HCEC 1CT (cell line): ENCODE measurements at regions not wholly inside any gene's neighbourhood (a gene's known extent, or its start where the extent isn't known, plus 50 kb on each side); places are given as distances from the start of the nearest gene placed in this dataset.

Experiments used
- DNase-seq: peaks from one replicate; pipeline ENCODE4 v3.0.0-alpha.2; 2017

DNA sequence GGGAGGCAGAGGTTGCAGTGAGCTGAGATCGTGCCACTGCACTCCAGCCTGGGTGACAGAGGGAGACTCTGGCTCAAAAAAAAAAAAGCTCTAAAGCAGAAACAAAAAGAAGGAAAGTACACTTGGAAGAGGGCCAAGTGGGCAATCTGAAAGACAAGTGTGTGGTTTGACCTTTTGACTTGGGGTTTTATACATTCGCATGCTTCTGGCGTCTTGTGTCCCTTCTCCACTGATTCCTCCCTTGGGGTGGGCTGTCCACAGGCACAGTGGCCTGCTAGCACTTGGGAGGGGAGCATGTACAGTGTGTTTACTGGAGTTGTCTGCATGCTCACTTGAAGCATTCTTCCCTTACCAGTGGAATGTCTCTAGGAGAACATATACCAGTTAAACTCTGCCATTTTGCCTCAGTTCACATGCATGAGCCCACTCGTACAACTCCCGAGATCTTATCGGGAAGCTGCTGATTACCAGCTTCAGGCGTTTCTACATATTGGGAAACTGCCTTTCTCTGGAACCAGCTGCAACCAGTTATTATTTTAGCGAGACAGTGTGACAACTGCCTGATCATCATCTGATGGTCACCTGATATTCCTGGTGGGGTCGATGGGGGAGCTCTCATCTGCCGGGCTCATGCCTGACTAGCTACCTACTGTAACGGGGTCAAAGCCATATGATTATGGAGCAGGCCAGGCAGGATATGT, 113.5 kb upstream of the ZNF678 start:
- DNase-seq = no peak

DNA sequence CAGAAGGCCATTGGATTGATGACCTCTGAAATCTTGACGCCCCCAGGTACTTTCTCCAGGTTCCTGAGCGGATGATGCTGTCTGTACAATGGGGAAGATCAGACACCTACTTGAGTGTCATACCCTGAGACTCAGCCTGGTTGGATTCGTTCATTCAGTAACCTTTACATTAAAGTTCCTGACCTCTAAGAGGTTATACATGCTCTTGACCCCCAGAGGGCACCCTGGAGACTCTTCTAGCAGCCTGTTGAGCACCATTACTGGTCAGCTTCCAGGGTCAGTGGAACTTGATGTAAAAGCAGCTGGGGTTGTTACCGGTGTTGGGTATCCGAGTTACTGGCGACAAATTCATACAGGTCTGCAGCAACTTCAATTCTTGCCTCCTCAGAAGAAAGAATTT, 114.3 kb upstream of the ZNF678 start:
- peak; percentile 40 for DNase-seq

DNA sequence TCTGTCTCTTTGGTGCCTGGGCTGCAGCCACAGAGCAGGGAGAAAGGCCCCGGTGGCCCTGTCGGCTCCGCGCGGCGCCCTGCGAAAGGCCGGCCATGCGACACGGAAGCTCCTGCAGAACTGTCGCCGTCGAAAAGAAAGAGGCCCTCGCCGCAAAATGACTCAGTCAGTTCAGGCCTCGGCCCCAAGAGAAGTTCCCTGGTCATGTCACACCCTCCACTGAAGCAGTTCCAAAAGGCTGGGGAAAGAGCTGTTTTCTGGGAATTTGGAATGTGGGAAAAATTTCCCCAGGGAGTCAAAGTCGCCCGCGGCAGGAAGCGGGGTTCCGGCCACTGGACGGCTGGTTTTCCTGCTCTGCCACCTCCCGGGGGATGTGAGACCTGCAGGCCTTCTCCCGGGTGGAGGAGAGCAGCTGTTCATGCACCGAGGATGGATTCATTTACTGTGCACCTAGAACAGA, 115.8 kb upstream of the ZNF678 start:
- peak; percentile 55 for DNase-seq

DNA sequence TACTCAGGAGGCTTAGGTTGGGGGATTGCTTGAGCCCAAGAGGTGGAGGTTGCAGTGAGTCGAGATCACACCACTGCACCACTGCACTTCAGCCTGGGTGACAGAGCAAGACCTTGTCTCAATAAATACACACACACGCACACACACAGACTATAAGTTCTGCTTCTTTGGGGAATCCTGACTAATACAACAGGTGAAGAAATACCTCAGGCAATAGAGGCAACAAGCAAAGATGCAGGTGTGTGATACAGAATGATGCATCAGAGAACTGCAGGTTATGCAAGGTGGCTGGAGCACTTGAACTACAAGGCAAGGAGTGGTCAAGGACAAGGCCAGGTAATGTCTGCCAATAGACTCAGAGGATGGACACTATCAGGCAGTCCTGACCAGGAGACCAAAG, 117.6 kb upstream of the ZNF678 start:
- no peak for DNase-seq

DNA sequence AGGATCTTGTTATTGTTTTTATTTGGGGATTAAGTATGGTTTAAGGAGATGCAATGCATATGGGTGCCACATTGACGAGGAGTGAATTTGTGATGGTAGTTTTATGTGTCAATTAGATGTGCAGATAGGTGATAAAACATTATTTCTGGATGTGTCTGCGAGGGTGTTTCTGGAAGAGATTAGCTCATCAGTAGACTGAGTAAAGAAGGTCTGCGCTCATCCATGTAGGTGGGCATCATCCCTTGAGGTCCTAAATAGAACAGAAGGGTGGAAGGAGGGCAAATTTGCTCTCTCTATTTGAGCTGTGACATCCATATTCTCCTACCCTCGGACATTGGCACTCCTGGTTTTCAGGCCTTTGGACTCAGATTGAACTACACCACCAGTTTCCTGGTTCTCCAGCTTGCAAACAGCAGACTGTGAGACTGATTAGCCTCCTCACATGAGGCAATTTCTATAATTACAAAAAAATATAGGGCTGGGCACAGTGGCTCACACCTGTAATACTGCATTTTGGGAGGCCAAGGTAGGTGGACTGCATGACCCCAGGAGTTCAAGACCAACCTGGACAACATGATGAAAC, 118.2 kb upstream of the ZNF678 start:
- DNase-seq = no peak

DNA sequence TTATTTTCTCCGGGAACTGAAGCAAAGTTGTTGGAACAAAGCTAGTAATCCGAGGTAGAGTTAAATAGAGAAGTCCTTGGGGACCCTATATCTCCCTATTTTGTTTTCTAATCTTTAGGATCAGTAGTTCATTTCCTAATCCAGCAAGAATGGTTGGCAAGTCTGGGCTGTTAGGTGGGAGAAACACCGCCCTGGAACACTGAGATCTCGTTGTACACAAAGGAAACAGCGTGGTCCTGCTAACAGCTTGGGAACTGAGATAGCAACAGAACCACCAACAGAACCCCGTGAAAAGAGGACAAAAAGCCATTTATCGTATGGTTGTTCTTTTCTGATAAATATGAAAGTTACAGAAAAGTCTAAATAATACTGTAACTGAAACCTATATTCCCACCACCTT, 121.9 kb upstream of the CDC42BPA start:
- DNase-seq = no peak

DNA sequence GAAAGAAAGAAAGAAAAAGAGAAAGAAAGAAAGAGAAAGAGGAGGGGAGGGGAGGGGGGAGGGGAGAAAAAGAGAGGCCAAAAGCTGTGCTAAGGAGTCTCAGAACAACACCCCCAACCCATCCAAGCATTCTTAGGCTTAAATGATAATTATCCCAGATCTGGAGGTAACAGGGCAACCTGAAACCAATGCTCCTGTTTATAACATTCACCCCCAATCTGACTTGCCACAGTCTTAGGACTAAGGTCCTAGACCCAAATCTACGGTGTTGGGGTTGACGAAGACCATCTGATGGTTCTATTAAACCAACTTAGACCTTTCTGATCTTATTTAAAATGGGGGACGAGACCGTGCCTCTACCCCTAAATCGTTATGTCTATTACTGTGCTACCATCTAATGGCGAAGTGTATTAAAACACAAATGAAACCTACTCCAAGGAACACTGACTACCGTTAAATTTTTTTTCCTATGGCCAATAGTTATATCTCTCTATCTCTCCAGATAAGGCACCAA, 119.3 kb upstream of the CDC42BPA start:
- peak; percentile 77 for DNase-seq

DNA sequence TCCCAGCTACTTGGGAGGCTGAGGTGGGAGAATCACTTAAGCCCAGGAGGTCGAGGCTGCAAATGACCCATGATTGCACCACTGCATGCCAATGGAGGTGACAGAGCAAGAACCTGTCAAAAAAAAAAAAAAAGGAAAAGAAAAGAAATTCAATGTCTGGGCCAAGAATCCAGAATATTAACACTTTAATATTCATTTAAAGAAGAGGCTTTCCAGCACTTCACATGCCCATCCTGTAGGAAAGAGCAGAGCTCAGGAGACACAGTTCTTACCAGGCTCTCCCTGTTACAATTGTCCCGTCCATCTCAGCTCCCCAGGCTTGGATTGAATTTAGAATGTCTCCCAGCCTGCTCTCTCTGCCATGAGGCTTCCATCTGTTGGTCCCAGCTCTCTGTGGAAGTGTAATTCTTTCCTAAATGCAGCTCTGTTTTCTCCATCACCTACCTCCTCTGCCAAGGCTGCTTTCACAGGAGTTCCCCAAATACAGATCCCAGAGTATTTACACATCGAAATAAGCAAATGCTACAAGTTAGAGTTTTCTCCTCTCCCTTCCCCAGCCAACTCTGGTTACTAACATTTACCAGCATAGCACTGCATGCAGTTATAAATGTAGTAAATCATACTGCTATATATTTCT, 116.6 kb upstream of the CDC42BPA start:
- DNase-seq = no peak

DNA sequence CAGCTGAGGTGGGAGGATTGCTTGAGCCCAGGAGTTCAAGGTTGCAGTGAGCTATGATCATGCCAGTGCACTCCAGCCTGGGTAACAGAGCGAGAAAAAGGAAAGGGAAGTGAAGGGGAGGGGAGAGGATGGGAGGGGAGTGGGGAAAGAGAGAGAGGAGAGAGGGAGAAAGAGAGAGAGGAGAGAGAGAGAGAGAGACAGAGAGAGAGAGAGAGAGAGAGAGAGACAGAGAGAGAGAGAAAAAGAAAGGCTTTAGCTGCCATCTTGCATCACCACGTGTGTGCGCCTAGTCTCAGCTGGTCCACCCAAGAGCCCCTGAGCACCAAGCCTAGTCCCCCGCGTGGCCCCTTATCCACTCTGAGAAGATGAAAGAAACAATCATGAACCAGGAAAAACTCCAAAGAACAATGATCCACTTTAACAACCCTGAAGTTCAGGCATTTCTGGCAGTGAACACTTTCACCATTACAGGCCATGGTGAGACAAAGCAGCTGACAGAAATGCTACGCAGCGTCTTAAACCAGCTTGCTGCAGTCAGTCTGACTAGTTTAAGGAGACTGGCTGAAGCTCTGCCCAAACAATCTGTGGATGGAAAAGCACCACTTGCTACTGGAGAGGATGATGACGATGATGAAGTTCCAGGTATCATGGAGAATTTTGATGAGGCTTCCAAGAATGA, 115.5 kb upstream of the CDC42BPA start:
- no peak for DNase-seq

DNA sequence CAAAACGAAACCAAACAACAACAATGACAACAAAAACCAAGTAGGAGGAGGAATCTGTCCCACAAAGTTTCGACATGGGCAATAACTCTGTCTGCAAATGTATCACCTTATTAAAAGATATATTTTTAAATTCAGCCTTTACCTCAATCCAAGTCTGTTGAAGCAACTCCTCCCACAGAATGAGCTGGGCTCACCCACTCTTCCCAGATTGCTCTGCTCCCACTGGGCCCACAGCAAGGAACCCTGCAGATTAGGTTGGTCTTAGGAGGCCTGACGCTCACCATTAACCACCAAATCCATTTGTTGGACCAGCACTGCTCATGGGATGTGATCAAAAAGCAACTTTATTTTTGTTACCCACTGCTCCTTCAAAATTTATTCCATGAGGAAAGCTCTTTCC, 114.7 kb upstream of the CDC42BPA start:
- no peak for DNase-seq

DNA sequence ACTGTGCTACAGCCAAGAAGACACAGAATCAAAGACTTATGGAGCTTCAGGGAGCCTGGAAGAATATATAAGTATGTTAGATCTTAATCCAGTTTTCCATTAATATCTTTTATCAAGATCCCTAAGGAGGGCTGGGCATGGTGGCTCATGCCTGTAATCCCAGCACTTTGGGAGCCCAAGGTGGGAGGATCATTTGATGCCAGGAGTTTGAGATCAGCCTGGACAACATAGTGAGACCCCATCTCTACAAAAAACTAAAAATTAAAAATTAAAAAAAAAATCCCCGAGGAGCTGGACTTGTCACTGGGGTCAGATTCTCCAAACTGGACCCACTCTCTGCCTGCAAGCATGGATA, 113.9 kb upstream of the CDC42BPA start:
- DNase-seq = no peak

DNA sequence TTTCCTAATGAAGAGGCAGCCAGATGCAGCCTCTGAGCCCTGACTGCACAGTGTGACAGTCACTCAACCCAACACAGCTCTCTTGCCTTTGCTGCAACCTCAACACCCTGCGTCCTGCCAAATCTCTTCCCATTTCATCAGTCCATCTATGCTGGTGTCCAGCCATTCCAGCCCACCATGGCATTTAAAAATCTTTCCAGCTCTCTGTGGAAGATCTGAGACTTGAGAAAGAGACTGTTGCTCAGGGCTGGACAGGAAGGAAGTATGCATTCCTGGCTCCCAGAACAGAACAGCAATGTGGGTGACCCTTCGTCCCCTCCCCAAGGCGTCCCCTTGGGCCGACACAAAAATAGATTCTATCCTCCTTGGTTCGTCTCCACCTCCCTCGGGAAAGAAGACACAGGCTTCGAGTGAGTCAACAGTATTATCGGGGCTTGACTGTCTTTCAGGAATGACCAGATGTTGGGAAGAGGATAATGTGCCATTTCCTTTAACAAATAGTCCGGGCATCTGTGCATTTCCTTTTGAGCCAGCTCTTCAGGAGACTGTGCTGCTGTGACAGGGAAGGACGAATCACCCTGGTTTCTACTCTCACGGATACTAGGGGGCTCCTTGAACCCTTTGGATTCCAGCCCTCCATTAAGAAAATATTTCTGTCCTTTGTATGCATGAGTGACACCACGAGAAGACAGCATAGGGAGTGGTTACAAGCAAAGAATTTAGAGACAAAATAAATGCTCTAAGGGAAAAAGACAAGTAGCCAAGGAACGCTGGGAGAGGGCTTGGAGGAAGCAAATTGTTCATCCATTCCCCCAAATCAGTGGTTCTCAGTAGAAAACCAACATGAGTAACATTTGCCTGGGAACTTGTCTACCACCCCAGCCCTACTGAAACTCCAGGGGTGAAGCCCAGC, 111.4 kb upstream of the CDC42BPA start:
- DNase-seq = peak; percentile 36

DNA sequence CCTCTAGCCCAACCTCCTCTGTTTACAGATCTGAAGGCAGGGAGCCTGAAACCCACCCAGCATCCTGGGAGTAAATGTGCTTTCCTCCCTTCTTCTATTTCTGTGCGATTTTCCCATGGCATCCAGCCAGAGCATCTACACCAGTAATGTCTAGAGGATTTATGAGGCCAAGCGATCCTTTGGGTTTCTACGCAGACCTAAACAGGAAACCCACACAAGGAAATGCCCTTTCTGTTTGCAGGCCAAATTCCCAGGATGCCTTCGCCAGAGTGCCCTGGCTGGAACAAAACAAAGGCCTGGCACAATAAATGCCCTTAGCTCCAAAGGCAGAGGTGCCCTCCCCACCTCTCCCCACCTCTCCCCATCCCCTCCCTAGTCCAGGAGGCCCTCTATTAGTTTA, 110.5 kb upstream of the CDC42BPA start:
- no peak for DNase-seq

DNA sequence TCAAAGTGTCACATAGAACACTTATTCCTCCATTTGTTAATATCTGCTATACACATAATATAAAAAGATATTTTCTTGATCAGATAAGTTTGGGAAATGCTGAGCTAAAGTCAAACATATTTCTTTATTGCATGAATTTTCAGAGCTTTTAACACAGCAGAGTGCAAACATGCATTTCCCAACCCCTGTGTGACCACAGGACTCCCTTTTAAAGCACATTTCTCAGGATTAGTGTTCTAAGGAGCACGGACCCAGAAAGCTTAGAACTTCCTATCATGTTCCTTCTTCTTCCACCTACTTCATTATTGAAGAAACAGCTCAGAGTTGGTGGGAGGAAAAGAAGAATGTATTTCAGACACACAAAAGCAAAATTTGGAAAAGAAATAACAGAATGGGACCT, 109.1 kb upstream of the CDC42BPA start:
- DNase-seq = no peak

DNA sequence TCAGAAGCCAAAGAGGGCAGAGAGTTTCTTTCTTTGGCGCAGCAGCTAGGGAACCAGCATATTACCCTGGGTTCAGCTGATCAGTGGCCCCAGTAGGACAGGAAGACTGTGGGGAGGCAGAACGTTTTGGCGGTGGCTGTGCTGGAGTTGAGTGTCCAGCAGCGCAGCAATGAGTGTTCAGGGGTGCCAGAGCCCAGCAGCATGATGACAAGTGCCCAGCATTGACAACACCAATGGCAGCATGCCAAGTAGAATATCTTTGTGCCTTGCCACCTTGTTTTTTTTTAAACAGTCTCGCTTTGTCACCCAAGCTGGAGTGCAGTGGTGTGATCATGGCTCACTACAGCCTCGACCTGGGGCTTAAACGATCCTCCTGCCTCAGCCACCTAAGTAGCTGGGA, 106.7 kb upstream of the CDC42BPA start:
- DNase-seq = no peak

DNA sequence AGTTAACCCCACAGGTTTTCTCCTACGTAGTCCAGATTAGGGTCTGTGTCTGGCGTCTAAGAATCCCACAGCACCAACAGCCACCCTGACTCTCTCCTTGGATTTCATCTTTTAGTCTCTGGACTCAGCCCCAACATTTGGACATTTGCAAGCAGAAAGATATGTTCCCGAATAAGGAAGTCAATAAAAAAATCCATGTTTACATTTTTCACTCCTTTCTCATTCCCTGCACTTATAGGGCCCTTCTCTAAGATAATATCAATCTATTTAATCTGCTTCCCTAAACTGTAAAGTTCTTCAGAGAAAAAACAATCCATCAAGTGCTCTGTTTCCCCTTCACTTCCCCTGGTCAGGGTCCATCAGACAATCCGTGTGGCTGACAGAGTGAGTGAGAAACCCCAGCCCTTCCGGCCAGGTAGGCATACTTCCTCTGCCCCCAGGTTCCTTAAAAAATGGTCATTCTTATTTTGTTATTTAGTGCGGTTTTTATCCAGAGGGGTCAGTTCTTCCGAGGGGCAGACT, 105.9 kb upstream of the CDC42BPA start:
- peak; percentile 68 for DNase-seq

DNA sequence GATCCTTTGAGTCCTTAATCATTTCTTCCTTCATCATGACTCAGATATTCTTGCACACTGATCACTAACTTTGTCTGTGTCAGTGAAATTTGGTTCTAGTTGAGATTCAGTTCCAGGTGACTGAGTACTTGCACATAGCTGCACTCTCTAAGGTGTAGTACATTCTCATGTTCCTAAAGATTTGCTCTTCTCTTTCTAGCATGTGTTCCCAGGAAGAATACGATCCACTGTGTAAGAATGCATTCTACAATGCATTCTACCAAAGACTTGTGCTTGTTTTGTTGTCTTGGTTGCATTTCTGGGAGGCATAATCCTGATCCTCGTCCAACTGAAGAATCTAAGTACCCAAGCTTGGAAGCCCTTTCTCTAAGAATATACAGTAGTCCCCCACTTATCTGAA, 104.3 kb upstream of the CDC42BPA start:
- DNase-seq = peak; percentile 41

DNA sequence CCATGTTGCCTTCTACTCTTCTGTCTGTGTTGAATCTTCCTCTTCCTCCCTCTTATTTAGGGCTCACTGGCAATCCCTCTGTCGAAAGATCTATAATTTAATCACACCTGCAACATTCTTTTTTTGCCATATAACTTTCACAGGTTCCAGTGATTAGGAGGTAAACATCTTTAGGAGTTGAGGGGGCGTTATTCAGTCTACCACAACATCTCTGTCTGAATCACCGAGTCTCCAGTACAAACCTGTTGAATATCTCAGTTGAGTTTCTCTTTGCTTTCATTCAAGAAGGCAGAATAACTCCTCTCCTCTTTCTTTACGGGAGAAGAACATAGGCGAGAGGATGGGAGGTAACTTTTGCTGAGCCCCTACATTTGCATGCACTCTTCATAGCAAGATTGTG, 101.9 kb upstream of the CDC42BPA start:
- no peak for DNase-seq

DNA sequence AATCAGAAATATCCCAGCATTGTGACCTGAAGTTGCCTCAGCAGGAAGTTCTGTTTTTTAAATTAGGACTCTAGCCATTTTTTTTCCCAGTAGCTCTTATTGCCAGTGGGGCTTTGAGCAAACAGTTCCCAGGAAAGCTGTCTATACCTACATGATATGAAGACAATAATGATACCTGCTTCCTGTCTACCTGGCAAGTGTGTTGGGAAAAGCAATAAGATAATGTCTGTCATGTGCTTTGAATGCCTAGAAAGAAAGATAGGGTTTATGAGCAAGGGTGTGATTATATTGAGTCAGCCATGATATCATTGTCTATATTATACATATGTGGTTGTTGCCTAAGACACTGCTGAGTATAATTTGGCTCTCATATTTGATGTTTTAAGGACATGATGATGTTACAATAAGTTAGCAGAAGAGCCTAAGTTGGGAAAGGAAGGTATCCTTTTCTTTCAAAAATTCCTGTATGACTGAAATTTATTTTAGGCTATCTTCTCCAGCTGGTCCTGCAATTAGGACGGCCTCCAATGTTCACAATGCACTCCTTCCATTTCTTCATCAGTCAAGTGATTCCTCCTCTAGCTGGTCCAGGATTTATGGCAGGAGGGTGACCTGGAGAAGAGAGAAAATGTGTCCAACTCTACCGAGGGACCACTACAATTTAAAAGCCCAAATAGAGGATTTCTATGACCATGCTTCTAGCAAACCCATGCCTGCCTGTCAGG, 99.6 kb upstream of the CDC42BPA start:
- peak; percentile 68 for DNase-seq

DNA sequence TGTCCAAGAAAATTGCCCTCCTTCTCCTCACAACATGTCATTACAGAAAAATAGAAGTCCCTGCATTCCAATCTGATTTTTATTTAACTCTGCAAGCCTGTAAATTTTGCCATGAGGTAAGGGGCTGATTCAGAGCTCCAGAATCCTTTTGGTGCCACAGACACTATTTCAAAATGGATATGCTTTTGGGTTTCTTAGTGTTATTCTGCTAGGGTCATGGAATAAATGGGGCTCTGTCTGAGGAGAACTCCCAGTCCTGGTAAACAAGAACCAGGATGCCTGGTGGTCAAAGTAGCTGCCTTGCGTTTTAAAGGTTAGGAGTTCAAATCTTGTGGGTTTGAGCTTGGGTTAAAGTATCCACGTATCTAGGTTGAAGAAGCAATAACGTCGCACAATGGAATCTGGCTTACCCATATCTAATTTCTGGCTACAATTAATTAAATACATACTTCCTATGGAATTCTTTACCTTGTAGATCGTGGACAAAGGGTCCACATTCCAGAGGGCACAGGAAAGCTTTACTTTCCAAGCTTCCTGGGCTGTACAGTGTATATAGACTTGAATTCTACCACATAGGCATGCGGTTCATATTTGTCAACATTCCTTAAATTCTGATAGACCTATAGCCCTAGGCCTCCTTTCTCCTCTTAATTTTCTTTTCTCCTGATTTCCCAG, 98.0 kb upstream of the CDC42BPA start:
- DNase-seq = peak; percentile 37
